ENCODE measurements at regions not wholly inside any gene's neighbourhood (a gene's known extent, or its start where the extent isn't known, plus 50 kb on each side); places are given as distances from the start of the nearest gene placed in this dataset.

- POLR2A ChIA-PET: no interaction called here
- Histone ChIP-seq H3K9me2 (no peaks in the 10 kb centered on the region), H3F3A (replicated peaks; ENCODE audit: insufficient read depth) (no peaks in the 10 kb centered on the region), H3K9me3 (no peaks in the 10 kb centered on the region), H3K4me1 (ENCODE audit: control insufficient read depth in 1 of 2, insufficient read depth in 2 of 2, low read depth in 1 of 2, low read length in 1 of 2) (no peaks in the 10 kb centered on the region), H3K27ac (ENCODE audit: low read depth in 2 of 2, low read length in 1 of 2) (no peak overlapping the region), H4K20me1 (ENCODE audit: insufficient read depth) (no peaks in the 10 kb centered on the region), H3K4me3 (ENCODE audit: low read depth in 2 of 2, low read length in 1 of 2) (no peak overlapping the region), H3K4me2 (no peak overlapping the region), H3K27me3 (ENCODE audit: insufficient read depth) (no peaks in the 10 kb centered on the region), H3K36me3 (replicated peaks in 1 of 2; ENCODE audit: control insufficient read depth in 1 of 2, insufficient read depth in 2 of 2, low read length in 1 of 2) (no peaks in the 10 kb centered on the region), H2AFZ (ENCODE audit: low read depth) (no peak overlapping the region), H3K9ac (no peak overlapping the region), H3K79me2 (ENCODE audit: insufficient read depth) (no peaks in the 10 kb centered on the region)
- TF ChIP-seq USF2 (IDR thresholded peaks at IDR 0.05; ENCODE audit: borderline replicate concordance, low read depth, low read length) (no peak), MAX (IDR thresholded peaks at IDR 0.05; ENCODE audit: low read depth) (no peak), YY1 (IDR thresholded peaks at IDR 0.05; ENCODE audit: low read depth) (no peak), TAF1 (IDR thresholded peaks at IDR 0.05; ENCODE audit: borderline replicate concordance, low read depth, low read length) (no peak), EZH2phosphoT487 (IDR thresholded peaks at IDR 0.05; ENCODE audit: borderline replicate concordance, low read depth) (no peak), EP300 (IDR thresholded peaks at IDR 0.05; ENCODE audit: borderline replicate concordance in 1 of 2, low read depth in 1 of 2, low read length in 1 of 2) (no peak), CTCF (IDR thresholded peaks at IDR 0.05) (no peak), USF1 (IDR thresholded peaks at IDR 0.05; ENCODE audit: borderline replicate concordance, low read depth) (no peak), IRF3 (IDR thresholded peaks at IDR 0.05; ENCODE audit: low read depth, low read length) (no peak), JUND (IDR thresholded peaks at IDR 0.05) (no peak), NFIC (IDR thresholded peaks at IDR 0.05; ENCODE audit: borderline replicate concordance) (no peak), ELF1 (IDR thresholded peaks at IDR 0.05) (no peak), NRF1 (IDR thresholded peaks at IDR 0.05; ENCODE audit: low read depth, low read length) (no peak), RAD21 (IDR thresholded peaks at IDR 0.05; ENCODE audit: low read length) (no peak)
- DNase-seq: no peak
- CTCF ChIA-PET: no interaction called here
- WGBS (ENCODE audit: low lambda C conversion rate): 36% methylated on average over 4 of the region's 4 CpGs
Measured at GRCh38 chr6:19394687-19395086, 442.5 kb upstream of the ID4 start.

GRCh38 chr6:19395316-19395715 lies 441.9 kb upstream of the ID4 start:
- Histone ChIP-seq H2AFZ (ENCODE audit: low read depth) (no peak overlapping the region), H3K4me3 (ENCODE audit: low read depth in 2 of 2, low read length in 1 of 2) (no peak overlapping the region), H3K36me3 (replicated peaks in 1 of 2; ENCODE audit: control insufficient read depth in 1 of 2, insufficient read depth in 2 of 2, low read length in 1 of 2) (no peaks in the 10 kb centered on the region), H3K9ac (no peak overlapping the region), H3K4me2 (no peak overlapping the region), H3K27ac (ENCODE audit: low read depth in 2 of 2, low read length in 1 of 2) (no peak overlapping the region), H3K9me2 (no peaks in the 10 kb centered on the region), H4K20me1 (ENCODE audit: insufficient read depth) (no peaks in the 10 kb centered on the region), H3K4me1 (ENCODE audit: control insufficient read depth in 1 of 2, insufficient read depth in 2 of 2, low read depth in 1 of 2, low read length in 1 of 2) (no peaks in the 10 kb centered on the region), H3K27me3 (ENCODE audit: insufficient read depth) (no peaks in the 10 kb centered on the region), H3K9me3 (no peaks in the 10 kb centered on the region), H3K79me2 (ENCODE audit: insufficient read depth) (no peaks in the 10 kb centered on the region), H3F3A (replicated peaks; ENCODE audit: insufficient read depth) (no peaks in the 10 kb centered on the region)
- DNase-seq: no peak
- ChIA-PET POLR2A (no interaction called here), CTCF (no interaction called here)
- TF ChIP-seq ZBTB33 (IDR thresholded peaks at IDR 0.05; ENCODE audit: borderline replicate concordance, low read depth) (no peak), SIN3A (IDR thresholded peaks at IDR 0.05; ENCODE audit: borderline replicate concordance, low read depth, low read length) (no peak), PBX3 (IDR thresholded peaks at IDR 0.05) (no peak), USF1 (IDR thresholded peaks at IDR 0.05; ENCODE audit: borderline replicate concordance, low read depth) (no peak), RCOR1 (IDR thresholded peaks at IDR 0.05; ENCODE audit: low read length) (no peak)
